Activated naive CD4-positive, alpha-beta T cell treated with Interleukin-2 at 50 U/mL for 16 hours (primary cell): ENCODE measurements at regions not wholly inside any gene's neighbourhood (a gene's known extent, or its start where the extent isn't known, plus 50 kb on each side); places are given as distances from the start of the nearest gene placed in this dataset.
"Not testable (repeated sequence)": the region's sequence is repeated elsewhere in the genome, so short reads cannot be mapped to it uniquely, and the experiment has no call there.

ENCODE experiments used
- DNase-seq: peaks from one replicate; pipeline ENCODE4 v3.0.0-alpha.2; 2020

GRCh38 chr3:5767304-5767703 lies 579.8 kb downstream of the EDEM1 start:
- DNase-seq, result no peak

GRCh38 chr3:5768281-5768945 lies 580.9 kb downstream of the EDEM1 start:
- DNase-seq, result no peak

- no peak for DNase-seq
Measured at GRCh38 chr3:5769825-5770224, 582.3 kb downstream of the EDEM1 start.

DNA sequence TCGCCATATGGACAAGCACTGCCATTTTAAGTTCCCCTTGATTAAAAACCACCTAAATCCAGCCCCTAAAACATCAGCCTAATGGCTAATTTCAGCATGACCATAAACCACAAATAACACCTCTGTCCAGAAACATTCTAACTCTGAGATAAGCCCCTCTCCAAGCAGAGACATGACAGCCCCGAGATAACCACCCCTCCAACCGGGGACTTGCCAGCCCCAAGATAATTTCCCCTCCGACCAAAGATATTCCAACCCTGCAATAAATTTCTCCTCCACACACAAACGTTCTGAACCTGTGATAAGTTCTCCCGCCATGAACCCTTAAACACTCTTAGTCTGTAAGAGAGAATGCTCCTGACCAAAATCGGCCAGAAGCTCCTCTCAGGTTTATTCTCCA lies 586.8 kb downstream of the EDEM1 start:
- DNase-seq, result no peak

DNA sequence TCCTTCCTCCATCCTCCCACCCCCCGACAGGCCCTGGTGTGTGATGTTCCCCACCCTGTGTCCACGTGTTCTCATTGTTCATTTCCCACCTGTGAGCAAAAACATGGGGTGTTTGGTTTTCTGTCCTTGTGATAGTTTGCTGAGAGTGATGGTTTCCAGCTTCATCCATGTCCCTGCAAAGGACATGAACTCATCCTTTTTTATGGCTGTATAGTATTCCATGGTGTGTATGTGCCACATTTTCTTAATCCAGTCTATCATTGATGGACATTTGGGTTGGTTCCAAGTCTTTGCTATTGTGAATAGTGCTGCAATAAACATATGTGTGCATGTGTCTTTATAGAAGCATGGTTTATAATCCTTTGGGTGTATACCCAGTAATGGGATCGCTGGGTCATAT lies 587.6 kb downstream of the EDEM1 start:
- DNase-seq, result not testable (repeated sequence)

DNA sequence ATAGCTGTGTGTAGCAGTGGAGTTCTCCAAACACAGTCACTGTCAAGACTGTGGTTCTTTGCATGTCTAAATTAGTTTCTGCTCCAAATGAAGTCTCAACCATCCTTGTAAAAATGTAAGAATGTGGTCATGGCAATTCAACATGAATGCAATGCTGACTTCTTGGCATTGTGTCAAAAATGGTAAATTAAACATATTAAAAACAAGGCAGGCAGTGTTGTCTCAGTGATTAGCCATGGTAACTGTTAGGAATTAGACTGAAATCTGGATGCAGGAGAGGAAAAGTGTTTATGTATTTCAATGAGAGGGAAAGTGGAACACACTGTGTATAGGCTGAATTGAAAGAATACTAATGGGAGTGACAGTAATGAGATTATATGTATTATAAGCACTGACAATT lies 597.2 kb downstream of the EDEM1 start:
- DNase-seq, result no peak

- no peak for DNase-seq
Measured at GRCh38 chr3:5787861-5788488, 600.5 kb downstream of the EDEM1 start.

DNA sequence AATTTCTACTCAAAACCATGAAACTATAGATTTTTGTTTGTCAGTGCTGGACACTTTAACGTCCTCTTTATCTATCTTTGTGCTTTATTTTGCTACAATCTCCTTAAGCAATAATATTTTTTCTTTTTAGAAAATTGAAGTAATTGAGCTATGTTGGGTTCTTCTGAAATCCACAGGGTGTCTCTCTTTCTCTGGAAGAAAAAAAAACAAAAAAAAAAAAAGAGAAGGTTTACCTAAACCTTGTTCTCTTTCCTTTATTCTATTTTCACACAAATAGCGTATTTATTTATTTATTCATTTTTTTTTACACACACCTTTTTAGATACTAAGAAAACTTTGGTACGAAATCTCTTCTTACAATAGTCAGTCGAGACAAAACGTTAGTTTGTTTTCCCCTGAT lies 601.0 kb downstream of the EDEM1 start:
- no peak for DNase-seq

GRCh38 chr3:5791558-5791957 lies 604.1 kb downstream of the EDEM1 start:
- no peak for DNase-seq

DNA sequence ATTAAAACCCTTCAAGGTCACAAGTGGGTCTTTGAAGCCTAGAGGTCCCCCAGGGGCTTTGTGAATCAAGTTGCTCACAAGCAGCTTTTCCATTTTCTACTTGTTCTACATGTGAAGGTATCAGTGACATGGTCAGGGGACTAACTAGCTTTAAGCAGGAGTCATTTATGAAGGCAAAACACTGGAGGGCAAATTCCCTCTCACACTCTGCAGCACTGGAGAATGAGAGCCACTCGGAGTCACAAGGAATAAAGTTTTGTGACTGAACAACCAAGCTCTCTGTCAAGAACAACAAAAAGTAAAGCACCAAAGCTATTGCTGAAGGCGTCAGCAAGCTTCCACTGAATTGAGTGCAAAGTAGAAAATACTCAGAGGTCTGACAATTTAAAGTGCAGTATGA lies 609.0 kb downstream of the EDEM1 start:
- no peak for DNase-seq

GRCh38 chr3:5798809-5799208 lies 611.3 kb downstream of the EDEM1 start:
- no peak for DNase-seq

DNA sequence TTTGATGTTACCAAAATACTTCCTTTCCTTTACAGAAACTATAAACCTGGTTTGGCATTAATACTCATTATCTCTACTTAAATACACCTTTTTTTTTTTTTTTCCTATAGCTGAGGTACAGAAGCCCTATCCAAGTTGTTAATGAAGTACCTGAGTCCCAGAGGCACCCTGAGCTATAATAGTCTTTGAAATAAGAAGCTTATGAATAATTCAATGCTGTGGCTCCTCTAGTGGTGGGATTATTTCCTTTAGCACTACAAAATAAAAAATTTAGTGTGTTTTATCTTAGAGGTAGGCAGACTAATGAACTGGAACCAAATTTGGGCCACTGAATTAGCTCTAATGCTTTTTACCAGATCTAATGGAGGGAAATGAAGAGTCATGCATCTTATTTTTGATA lies 611.9 kb downstream of the EDEM1 start:
- no peak for DNase-seq

GRCh38 chr3:5800965-5801364 lies 613.5 kb downstream of the EDEM1 start:
- no peak for DNase-seq

DNA sequence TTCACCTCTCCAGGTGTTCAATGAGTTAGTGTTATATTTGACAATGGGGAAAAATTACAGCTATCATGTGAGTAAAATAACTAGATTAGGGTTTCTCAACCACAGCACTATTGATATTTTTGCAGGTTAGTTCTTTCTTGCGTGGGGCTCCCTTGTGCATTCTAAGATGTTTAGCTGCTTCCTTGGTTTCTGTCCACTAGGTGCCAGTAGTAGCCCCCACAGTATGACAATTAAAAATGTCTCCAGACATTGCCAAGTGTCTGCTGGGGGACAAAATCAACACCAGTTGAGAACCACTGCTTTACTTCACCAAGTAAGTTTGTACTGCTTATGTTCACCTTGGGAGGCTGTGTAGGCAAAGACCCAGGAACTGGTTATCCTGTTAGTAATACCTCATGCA lies 618.7 kb downstream of the EDEM1 start:
- DNase-seq, result no peak

DNA sequence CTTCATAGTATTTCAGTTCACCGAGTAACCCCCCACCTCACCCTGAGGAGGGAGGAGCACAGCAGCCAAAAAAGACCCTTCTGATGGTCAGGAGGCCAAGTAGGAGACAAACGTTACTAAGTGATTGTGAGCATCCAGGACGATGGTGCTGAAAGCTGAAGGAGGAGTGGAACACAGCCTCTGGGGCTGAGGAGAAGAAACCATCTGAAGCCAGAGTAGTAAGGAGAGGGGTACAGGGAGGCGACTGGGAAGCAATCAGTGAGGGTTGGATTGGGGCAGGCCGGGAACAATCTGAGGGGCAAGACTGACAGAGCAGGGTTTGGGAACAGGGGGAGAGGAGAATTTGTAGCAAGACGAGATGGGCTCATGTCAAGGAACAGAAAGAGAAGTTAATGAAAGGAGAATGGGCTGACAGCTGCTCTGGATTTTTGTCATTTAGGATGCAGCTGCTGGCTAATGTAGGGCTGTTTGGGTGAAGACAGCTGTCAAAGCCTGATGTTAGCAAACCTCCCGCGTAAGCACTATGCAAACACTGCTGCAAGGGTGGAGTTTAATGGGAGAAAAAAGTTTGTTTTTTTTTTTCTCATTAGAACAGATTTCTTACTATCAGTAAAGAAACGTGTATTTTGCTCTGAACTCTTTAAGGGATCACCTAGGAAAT lies 622.2 kb downstream of the EDEM1 start:
- no peak for DNase-seq

DNA sequence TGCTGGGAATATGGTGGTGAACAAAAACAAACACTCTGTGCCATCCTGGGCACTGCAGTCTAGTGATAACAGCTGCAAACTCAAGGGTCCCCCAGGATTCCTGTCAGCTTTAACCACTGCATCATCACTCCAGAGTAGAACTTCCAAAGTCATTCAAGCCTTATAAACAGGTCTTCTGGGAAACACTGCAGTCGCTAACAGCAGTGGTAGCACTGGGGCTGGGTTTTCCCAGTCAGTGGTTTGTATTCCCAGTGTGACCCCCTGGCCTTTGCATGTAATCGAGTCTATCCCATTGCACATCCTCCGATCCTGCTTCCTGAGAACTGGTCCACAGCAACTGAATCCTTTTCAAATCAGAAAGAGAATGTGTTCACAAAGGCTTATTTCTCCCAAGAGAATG lies 623.5 kb downstream of the EDEM1 start:
- DNase-seq, result no peak

DNA sequence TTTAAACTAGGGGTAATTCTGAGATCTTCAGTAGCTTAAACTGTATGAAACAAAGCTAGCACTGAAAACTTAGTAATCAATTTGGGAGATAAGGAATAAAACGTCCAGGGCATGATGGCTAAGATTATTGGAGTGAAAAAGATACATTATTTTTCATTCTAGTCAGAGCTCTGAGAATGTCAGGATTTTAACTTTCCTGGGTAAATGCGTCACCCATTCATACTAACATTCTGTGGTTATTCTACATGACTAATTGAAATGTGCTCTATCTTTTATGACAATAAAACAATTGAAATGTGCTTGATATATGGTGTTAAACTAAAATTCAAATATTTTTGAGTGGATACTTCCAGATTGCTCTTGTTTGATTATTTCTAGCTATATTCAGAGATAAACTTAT lies 626.0 kb downstream of the EDEM1 start:
- no peak for DNase-seq

- DNase-seq, result no peak
Measured at GRCh38 chr3:5822843-5823242, 635.3 kb downstream of the EDEM1 start.

GRCh38 chr3:5826467-5826866 lies 639.0 kb downstream of the EDEM1 start:
- DNase-seq, result no peak

DNA sequence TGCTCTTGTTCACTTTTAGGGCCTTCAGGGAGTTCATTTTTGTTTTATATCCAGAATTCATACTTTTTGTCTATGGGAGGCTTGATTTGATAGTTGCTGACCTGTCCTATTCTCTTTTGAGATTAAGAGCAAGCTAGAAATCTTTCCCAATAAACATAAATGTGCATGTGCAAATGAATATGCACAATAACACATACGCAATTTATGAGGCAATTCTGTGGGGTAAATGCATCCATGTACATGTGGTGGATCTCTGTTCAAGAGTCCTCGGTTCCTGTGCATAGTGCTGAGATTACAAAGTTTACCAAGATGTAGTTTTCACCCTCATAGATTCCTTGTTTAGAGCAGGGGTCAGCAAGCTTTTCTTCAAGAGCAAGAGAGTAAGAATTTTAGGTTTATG lies 640.7 kb downstream of the EDEM1 start:
- no peak for DNase-seq

DNA sequence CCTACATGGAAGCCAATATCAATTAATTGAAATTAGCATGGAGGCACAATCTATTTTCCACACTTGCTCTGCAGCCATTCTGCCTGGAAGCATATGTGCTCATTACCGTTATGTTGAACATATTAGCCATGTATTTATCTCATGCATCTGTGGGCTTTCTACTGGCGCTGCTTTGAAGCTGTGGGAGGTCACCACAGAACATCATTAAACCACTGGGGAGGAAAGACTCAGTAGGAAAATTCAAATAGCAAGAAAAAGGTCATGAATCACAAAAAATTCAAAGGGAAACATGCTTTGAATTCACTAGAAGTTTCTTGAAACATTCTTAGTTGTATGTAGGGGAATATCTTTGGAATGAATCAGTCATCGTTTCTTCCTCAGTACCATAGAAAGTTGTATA lies 652.5 kb downstream of the EDEM1 start:
- DNase-seq, result no peak

DNA sequence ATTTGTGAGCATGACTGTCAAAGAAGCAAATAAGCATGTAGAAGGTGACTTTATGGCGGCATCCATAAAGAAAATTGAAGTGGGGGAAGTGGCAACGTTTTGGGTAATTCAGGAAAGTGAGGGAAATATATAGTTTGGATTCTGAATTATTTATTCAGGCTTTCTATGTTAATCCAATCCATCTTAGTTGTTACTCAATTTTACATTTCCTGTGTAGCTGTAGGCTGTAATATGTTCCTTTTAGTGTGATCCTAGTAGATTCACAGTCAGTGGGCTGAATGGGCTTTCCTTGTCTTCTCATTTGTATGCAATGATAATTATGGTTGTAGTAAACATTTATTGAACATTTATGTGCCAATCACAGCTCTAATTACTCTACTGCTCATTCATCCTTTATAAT lies 654.1 kb downstream of the EDEM1 start:
- no peak for DNase-seq

DNA sequence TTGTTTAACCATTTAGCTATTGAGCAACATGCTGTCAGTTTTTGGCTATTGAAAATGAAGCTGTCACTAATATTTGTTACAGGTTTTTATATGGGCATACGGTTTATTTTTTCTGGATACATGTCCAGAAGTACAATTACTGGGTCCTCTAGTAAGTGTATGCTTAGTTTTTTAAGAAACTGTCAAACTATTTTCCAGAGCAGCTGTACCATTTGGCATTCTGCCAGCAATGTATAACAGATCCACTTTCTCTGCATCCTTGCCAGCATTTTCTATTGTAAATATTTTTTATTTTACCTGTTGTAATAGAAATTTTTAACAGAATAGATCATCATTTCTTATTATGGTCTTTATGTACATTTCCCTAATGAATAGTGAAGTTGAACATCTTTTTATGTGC lies 658.8 kb downstream of the EDEM1 start:
- DNase-seq, result no peak

DNA sequence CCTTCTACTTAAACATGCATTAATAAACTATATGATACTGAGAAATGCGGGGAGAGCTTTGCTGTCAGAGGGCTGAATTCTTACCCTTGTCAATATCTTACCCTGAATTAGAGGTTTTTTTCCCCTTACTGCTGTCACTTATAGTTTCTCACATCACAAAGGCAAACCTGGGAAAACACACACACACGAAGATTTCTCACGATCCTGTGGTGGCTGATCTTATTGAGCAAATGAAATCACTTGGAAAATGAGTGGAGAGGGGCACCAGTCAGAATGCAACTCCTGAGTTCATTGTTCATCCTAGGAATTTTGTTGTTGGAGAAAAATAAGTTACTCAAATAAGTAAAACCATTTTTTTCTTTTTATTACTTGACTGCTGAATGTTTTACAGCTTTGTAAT lies 673.6 kb downstream of the EDEM1 start:
- no peak for DNase-seq

- DNase-seq, result no peak
Measured at GRCh38 chr3:5874931-5875341, 687.4 kb downstream of the EDEM1 start.
